CD4-positive, alpha-beta T cell (primary cell): ENCODE measurements at regions not wholly inside any gene's neighbourhood (a gene's known extent, or its start where the extent isn't known, plus 50 kb on each side); places are given as distances from the start of the nearest gene placed in this dataset.

Experiments used
- ATAC-seq: fragments of 200-7000 bp; cut with Tn5 transposase; one replicate; pipeline ENCODE4 v1.10.0; 2022; ENCODE audit warnings: mild to moderate bottlenecking; ENCODE audit not compliant: poor library complexity
- CTCF ChIA-PET: fragments of 350-600 bp; sonication (Branson Sonifier 250); formaldehyde crosslinking; loops from one replicate; lab custom pipeline; 2021; ENCODE audit warnings: antibody characterized with exemption, inconsistent platforms; lab: Charles Lee
- POLR2A ChIA-PET: fragments of 350-600 bp; sonication (Branson Sonifier 250); formaldehyde crosslinking; loops from one replicate; lab custom pipeline; 2021; ENCODE audit warnings: antibody characterized with exemption, inconsistent platforms; lab: Charles Lee
- DNase-seq, 14 experiments: peaks; one replicate each; pipeline ENCODE4 v3.0.0-alpha.2; 2013 to 2020; ENCODE audit warnings: mixed read lengths in 2 of 14
- H3K27ac ChIP-seq, 2 donors: one replicate each; pipeline versions ENCODE4 v1.5.1 to v1.7.0; 2013; ENCODE audit warnings: low read length in 2 of 2, low read depth in 1 of 2, mild to moderate bottlenecking in 1 of 2
- H3K27me3 ChIP-seq, 2 experiments: 1 replicate in 1 of 2; 2 replicates in 1 of 2; pipeline versions ENCODE4 v1.6.1 to v1.7.0; 2013; ENCODE audit warnings: low read length in 2 of 2, control low read depth in 1 of 2, mild to moderate bottlenecking in 1 of 2, moderate library complexity in 1 of 2; ENCODE audit not compliant: insufficient read depth in 2 of 2, control insufficient read depth in 1 of 2
- H3K36me3 ChIP-seq: one replicate; pipeline ENCODE4 v1.6.1; 2013; ENCODE audit warnings: low read length, control low read depth; ENCODE audit not compliant: insufficient read depth
- H3K4me1 ChIP-seq: one replicate; pipeline ENCODE4 v1.6.1; 2013; ENCODE audit warnings: low read length, control low read depth; ENCODE audit not compliant: insufficient read depth
- H3K4me3 ChIP-seq: one replicate; pipeline ENCODE4 v1.5.1; 2013; ENCODE audit warnings: mild to moderate bottlenecking, low read length, moderate library complexity
- H3K9me3 ChIP-seq, 2 experiments: 1 replicate in 1 of 2; 2 replicates in 1 of 2; pipeline versions ENCODE4 v1.6.1 to v1.7.0; 2013; ENCODE audit warnings: low read length in 2 of 2, mild to moderate bottlenecking in 2 of 2, control low read depth in 1 of 2, moderate library complexity in 1 of 2; ENCODE audit not compliant: control insufficient read depth in 1 of 2, insufficient read depth in 1 of 2
- H3K27ac Mint-ChIP-seq: one replicate; pipeline ENCODE4 v1.8.0; 2020; ENCODE audit warnings: mixed read lengths
- H3K27me3 Mint-ChIP-seq: one replicate; pipeline ENCODE4 v1.8.0; 2021; ENCODE audit warnings: mixed read lengths
- H3K36me3 Mint-ChIP-seq: one replicate; pipeline ENCODE4 v1.8.0; 2021; ENCODE audit warnings: low read depth, mixed read lengths
- H3K4me1 Mint-ChIP-seq: one replicate; pipeline ENCODE4 v1.8.0; 2021; ENCODE audit warnings: low read depth, mixed read lengths
- H3K4me3 Mint-ChIP-seq: one replicate; pipeline ENCODE4 v1.8.0; 2020; ENCODE audit warnings: mild to moderate bottlenecking, mixed read lengths
- H3K9me3 Mint-ChIP-seq: one replicate; pipeline ENCODE4 v1.8.0; 2020; ENCODE audit warnings: mixed read lengths
- CTCF ChIP-seq: fragments of 200-600 bp; IDR thresholded peaks from one replicate; pipeline ENCODE4 v1.8.0; 2022; ENCODE audit warnings: antibody characterized with exemption, mild to moderate bottlenecking
- intact Hi-C, 2 experiments: fragments of 100-400 bp; cut with DNase I in 1 of 2; cut with micrococcal nuclease in 1 of 2; formaldehyde crosslinking; loops; one replicate each; pipeline versions ENCODE4 v1.15.1 to v1.9.0; 2023 to 2025; cut with DNase I, micrococcal nuclease

GRCh38 chr15:93418566-93418965 is 329.6 kb upstream of the RGMA start:
- no peaks in the 10 kb centered on the region for H3K36me3 ChIP-seq
- no peak for ATAC-seq
- no peak overlapping the region for H3K4me3 ChIP-seq
- DNase-seq: no peak
- H3K27ac ChIP-seq: no peak overlapping the region
- intact Hi-C loops: no loop called here
- Mint-ChIP-seq H3K27ac (no peak overlapping the region), H3K36me3 (no peaks in the 10 kb centered on the region), H3K4me1 (no peaks in the 10 kb centered on the region), H3K27me3 (no peaks in the 10 kb centered on the region), H3K9me3 (no peaks in the 10 kb centered on the region), H3K4me3 (no peak overlapping the region)
- H3K9me3 ChIP-seq: no peaks in the 10 kb centered on the region
- CTCF ChIA-PET: no interaction called here
- peaks cover 0 to 2% of the 10 kb centered on the region in 2 experiments for H3K27me3 ChIP-seq
- H3K4me1 ChIP-seq: no peaks in the 10 kb centered on the region
- no peak for TF ChIP-seq CTCF
- POLR2A ChIA-PET: no interaction called here

- no peak overlapping the region for H3K27ac Mint-ChIP-seq
- no peaks in the 10 kb centered on the region for H3K36me3 Mint-ChIP-seq
- H3K27ac ChIP-seq: no peak overlapping the region
- CTCF ChIA-PET: no interaction called here
- ATAC-seq: no peak
- POLR2A ChIA-PET: no interaction called here
- H3K4me3 ChIP-seq: no peak overlapping the region
- no peaks in the 10 kb centered on the region for H3K4me1 ChIP-seq
- no peak overlapping the region for H3K4me3 Mint-ChIP-seq
- no peaks in the 10 kb centered on the region for H3K27me3 Mint-ChIP-seq
- no peaks in the 10 kb centered on the region for H3K9me3 Mint-ChIP-seq
- intact Hi-C loops: no loop called here
- H3K4me1 Mint-ChIP-seq: no peaks in the 10 kb centered on the region
- no peaks in the 10 kb centered on the region for H3K9me3 ChIP-seq
- no peak for DNase-seq
- H3K36me3 ChIP-seq: no peaks in the 10 kb centered on the region
- peaks cover 0 to 2% of the 10 kb centered on the region in 2 experiments for H3K27me3 ChIP-seq
- TF ChIP-seq CTCF: no peak
Measured at GRCh38 chr15:93417631-93418030, 328.6 kb upstream of the RGMA start.

GRCh38 chr15:93417156-93417555 is 328.1 kb upstream of the RGMA start:
- no peak for TF ChIP-seq CTCF
- H3K9me3 ChIP-seq: no peaks in the 10 kb centered on the region
- DNase-seq: no peak
- no peaks in the 10 kb centered on the region for H3K4me1 ChIP-seq
- no peak overlapping the region for H3K27ac ChIP-seq
- no peaks in the 10 kb centered on the region for H3K36me3 Mint-ChIP-seq
- intact Hi-C loops: no loop called here
- no peaks in the 10 kb centered on the region for H3K27me3 Mint-ChIP-seq
- no peak for ATAC-seq
- CTCF ChIA-PET: no interaction called here
- peaks cover 0 to 2% of the 10 kb centered on the region in 2 experiments for H3K27me3 ChIP-seq
- no peaks in the 10 kb centered on the region for H3K4me1 Mint-ChIP-seq
- POLR2A ChIA-PET: no interaction called here
- H3K27ac Mint-ChIP-seq: no peak overlapping the region
- no peaks in the 10 kb centered on the region for H3K9me3 Mint-ChIP-seq
- H3K4me3 Mint-ChIP-seq: no peak overlapping the region
- H3K36me3 ChIP-seq: no peaks in the 10 kb centered on the region
- no peak overlapping the region for H3K4me3 ChIP-seq
